GM19395 (cell line): ENCODE measurements at regions not wholly inside any gene's neighbourhood (a gene's known extent, or its start where the extent isn't known, plus 50 kb on each side); places are given as distances from the start of the nearest gene placed in this dataset.

ENCODE experiments used
- ATAC-seq: cut with Tn5 transposase; IDR thresholded peaks from one replicate; pipeline ENCODE4 v1.9.1; 2021; ENCODE audit warnings: mild to moderate bottlenecking, moderate library complexity; ENCODE audit not compliant: unreplicated experiment

- no peak for ATAC-seq
Measured at GRCh38 chr1:30304080-30304479, 419.3 kb downstream of the MATN1 start.

- ATAC-seq = no peak
Measured at GRCh38 chr1:30303387-30303786, 420.0 kb downstream of the MATN1 start.

GRCh38 chr1:30302858-30303257 is 420.5 kb downstream of the MATN1 start:
- no peak for ATAC-seq

- no peak for ATAC-seq
Measured at GRCh38 chr1:30300669-30301068, 422.7 kb downstream of the MATN1 start.

GRCh38 chr1:30299393-30299792 is 424.0 kb downstream of the MATN1 start:
- ATAC-seq = no peak

- no peak for ATAC-seq
Measured at GRCh38 chr1:30295674-30296073, 427.7 kb downstream of the MATN1 start.

GRCh38 chr1:30295266-30295665 is 428.1 kb downstream of the MATN1 start:
- no peak for ATAC-seq

- ATAC-seq = no peak
Measured at GRCh38 chr1:30294508-30294907, 428.9 kb downstream of the MATN1 start.

- no peak for ATAC-seq
Measured at GRCh38 chr1:30292451-30292850, 430.9 kb downstream of the MATN1 start.

- ATAC-seq = no peak
Measured at GRCh38 chr1:30291526-30291925, 431.9 kb downstream of the MATN1 start.

GRCh38 chr1:30290581-30290980 is 432.8 kb downstream of the MATN1 start:
- no peak for ATAC-seq

GRCh38 chr1:30287976-30288375 is 435.4 kb downstream of the MATN1 start:
- no peak for ATAC-seq

- ATAC-seq = no peak
Measured at GRCh38 chr1:30286988-30287839, 436.2 kb downstream of the MATN1 start.

GRCh38 chr1:30286241-30286987 is 437.0 kb downstream of the MATN1 start:
- ATAC-seq = no peak

- ATAC-seq = no peak
Measured at GRCh38 chr1:30285501-30285932, 437.9 kb downstream of the MATN1 start.

- ATAC-seq = no peak
Measured at GRCh38 chr1:30284728-30285475, 438.5 kb downstream of the MATN1 start.

- no peak for ATAC-seq
Measured at GRCh38 chr1:30284226-30284625, 439.2 kb downstream of the MATN1 start.

GRCh38 chr1:30283199-30283962 is 440.0 kb downstream of the MATN1 start:
- no peak for ATAC-seq

GRCh38 chr1:30280572-30280971 is 442.8 kb downstream of the MATN1 start:
- no peak for ATAC-seq

GRCh38 chr1:30277911-30278310 is 445.5 kb downstream of the MATN1 start:
- no peak for ATAC-seq

GRCh38 chr1:30277415-30277814 is 446.0 kb downstream of the MATN1 start:
- no peak for ATAC-seq
